Femur (tissue), 1 donor: ENCODE measurements at regions not wholly inside any gene's neighbourhood (a gene's known extent, or its start where the extent isn't known, plus 50 kb on each side); places are given as distances from the start of the nearest gene placed in this dataset.

ENCODE experiments used
- DNase-seq: peaks from one replicate; pipeline ENCODE4 v3.0.0-alpha.2; 2017

DNA sequence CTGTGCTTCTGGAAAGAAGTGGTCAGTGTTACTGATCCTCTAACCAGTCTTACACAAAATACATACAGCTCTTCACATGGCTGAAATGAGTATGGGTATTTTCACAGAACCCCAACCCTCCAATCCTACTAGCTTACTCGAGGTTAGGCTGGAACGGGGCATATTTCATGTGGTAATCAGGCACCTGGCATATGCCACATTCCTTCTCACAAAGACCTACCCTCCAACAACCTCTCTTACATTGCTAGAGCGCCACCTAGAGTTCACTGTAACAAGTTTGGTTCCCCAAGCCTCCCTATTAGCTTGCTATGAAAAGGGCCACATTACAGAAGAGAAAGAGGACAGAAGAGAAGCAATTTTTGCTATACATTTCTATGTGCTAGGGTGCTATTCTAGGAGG is 597.3 kb downstream of the PRELID2 start:
- no peak for DNase-seq

- no peak for DNase-seq
These were observed 598.2 kb downstream of the PRELID2 start for GRCh38 chr5:145236983-145237382.

GRCh38 chr5:145236127-145236526 is 599.0 kb downstream of the PRELID2 start:
- no peak for DNase-seq

DNA sequence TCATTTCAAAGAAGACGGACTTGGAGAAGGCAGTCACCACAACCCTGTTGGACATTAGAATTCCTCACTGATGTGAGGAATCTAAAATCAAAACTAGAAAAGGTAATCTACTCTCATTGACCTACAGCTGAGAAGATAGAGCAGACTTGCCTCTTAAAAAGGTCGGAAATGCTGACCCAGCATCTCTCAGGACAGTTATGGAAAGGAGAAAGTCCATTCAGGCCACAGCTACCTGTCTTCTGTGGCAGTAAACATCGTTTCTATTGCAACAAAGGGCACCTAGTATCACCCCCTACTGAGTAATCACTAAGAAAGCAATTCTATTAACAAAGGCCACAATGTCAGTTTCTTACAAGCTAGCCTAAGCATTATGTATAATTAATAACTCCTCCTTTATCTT is 601.7 kb downstream of the PRELID2 start:
- DNase-seq = no peak

DNA sequence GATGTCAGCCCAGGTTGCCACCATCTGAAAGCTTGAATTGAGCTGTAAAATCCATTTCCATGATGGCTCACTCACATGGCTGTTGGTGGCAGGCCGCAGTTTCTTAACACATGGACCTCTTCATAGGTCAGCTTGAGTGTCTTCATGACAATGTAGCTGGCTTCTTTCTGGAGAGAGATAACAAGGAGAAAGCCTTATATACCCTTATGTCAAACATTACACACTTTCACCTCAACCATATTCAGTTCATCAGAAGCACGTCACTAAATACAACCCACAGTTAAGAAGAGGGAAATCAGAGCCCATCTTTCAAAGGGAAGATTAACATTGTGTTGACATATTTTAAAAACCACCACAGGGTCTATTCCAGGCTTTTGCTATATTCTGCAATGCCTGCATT is 604.4 kb downstream of the PRELID2 start:
- DNase-seq = no peak

DNA sequence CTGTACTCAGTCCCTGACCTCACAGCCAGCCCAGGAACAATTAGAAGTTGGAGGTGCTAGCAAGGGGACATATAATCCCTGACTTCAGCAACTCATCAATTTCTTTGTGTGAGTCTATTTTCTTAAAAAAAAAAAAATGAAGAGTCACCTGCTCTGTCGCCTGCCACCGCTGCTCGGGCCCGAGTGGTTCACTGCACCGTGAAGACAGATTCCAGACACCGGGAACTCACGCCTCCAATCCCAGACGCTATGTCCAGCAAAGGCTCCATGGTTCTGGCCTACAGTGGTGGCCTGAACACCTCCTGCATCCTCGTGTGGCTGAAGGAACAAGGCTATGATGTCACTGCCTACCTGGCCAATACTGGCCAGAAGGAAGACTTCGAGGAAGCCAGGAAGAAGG is 606.6 kb downstream of the PRELID2 start:
- no peak for DNase-seq

- no peak for DNase-seq
These were observed 607.3 kb downstream of the PRELID2 start for GRCh38 chr5:145227881-145228280.

DNA sequence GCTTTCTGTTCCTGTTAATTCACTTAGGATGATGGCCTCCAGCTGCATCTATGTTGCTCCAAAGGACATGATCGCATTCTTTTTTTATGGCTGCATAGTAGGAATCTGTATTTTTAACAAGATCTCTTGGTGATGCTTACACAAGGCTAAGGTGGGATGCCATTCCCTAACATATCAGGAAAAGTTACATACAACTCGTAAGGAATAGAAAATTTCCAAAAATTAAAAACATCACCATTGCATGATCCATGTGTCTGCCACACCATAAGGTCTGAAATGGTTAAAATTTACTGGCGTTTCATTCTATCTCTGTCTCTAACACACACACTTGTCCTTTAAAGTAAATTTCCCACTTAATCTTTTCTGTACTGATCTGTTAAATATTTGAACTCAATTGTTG is 608.4 kb downstream of the PRELID2 start:
- no peak for DNase-seq

DNA sequence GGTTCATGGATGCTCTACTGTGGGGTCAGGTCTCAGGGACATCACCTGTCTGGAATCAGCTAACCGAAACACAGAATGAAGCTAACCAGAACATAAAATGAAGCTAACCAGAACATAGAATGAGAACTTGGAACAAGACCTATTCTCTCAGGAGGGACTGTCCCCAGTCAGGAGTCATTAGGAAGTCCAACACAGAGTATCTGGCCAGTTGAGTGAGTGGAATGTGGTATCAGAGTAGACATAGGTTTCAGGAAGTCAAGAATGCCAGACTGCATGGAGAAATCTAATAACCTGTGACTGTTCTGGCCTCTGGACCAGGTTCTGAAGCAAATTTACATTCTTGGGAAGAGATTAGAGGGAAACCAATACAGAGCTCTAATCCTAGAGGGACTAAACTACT is 609.6 kb downstream of the PRELID2 start:
- no peak for DNase-seq

- no peak for DNase-seq
These were observed 611.6 kb downstream of the PRELID2 start for GRCh38 chr5:145223582-145223981.

GRCh38 chr5:145222622-145223021 is 612.5 kb downstream of the PRELID2 start:
- DNase-seq = no peak

DNA sequence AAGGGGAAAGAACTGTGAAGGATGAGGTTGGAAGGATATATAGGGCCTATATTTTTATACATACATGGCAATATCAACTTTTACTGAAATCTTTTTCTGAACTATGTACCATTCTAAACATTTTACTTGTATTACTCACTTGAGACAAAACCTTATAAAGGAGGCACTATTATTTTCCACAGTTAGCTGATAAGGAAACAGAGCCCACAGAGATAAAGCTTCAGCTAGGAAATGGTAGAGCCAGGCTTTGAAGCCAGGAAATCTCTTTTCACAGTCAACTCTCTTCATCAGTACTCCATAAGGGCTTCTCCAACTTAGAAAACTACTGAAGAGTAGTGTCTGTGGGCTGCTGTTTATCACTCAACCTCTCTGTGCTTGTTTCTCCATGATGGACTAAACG is 613.7 kb downstream of the PRELID2 start:
- no peak for DNase-seq

DNA sequence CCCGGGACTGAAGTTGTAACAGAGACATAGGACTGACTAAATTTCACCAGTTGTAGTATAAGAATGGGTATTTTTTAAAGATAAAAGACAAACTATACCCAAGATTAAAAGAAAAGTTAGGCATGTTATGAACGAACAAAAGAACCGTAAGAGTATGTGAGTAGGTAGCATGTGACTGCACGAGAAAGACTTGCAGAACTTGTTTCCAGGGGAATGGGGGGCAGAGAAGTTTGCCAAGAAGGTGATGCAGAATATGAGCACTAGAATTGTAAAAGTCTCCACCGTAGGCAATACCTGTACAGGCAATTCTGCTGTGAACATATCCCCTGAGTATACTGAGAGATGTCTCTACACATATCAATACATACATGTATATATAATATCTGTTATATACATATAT is 614.7 kb downstream of the PRELID2 start:
- no peak for DNase-seq

GRCh38 chr5:145218982-145219381 is 616.2 kb downstream of the PRELID2 start:
- no peak for DNase-seq

DNA sequence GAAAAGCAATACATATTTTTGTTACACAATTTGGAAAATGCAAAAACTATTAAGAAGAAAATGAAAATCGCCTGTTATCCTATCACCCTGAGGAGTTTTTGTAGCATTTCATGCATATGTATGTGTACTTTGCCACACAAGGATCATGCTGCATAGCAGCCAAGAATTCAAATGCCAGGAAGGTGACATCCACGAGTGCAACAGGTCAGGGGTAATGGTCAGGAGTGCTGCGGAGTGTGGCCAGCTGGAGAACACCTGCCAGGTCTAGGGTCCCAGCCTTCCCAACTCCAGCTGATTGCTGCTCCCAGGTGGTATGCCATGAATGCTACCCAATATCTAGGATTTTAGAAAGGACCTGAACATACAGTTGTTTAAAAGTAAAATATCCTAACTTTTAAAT is 617.1 kb downstream of the PRELID2 start:
- DNase-seq = no peak

GRCh38 chr5:145210020-145210419 is 625.1 kb downstream of the PRELID2 start:
- DNase-seq = no peak

DNA sequence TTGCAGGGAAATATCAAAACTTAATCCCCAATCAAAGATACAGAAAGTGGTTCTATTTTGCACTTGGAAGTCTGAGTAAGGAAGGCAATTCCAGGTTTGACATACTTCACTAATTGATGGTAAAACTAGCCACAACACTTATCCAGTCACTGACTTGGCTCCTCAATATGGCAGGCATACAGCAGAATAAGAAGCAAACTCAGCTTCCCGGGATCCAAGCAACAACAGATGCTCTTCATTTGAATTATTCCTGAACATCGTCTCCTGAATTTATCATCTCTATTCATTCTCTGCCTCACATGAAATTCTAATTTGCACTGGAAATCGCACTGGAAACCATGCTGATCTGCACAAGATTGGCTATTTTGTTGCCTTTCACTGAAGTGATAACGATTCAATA is 629.6 kb downstream of the PRELID2 start:
- DNase-seq = no peak

- DNase-seq = no peak
These were observed 630.4 kb downstream of the PRELID2 start for GRCh38 chr5:145204743-145205142.

DNA sequence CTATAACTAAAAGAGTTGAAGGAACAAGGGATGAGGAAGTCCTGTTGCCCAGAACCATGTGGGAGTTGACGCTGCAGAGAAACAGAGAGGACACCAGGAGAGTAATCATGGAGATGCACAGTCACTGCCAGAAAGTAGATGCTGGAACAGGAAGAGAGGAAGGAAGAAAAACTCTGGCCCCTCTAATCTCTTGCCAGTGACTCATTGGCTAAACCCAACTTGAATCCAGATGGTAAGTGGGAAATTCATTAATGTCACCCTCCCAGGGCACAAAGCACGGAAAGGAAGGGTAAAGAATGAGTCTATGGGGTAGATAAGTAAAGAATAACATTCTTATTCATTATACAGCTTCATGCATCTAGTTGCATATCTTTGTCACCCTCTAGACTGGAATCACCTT is 631.9 kb downstream of the PRELID2 start:
- DNase-seq = no peak

- no peak for DNase-seq
These were observed 636.4 kb downstream of the PRELID2 start for GRCh38 chr5:145198525-145199260.

DNA sequence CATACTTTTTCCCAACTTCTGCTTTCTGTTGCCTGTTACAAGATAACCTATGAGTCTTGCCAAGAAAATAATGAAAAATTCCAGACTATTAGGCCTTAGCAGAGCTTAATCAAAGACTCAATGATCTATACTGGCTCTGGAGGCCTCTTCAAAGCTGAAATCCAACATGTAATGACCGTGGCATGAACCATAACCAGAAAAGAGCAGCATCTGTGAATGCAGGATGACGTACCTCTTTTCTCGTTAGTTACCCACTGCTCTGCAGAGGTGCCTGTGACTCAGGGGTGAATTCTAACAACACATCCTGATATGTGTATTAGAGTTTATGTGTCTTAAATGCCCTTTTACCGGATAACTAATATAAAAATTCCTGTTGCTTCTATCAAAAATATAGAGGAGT is 645.4 kb downstream of the PRELID2 start:
- DNase-seq = no peak

GRCh38 chr5:145180371-145180770 is 654.8 kb downstream of the PRELID2 start:
- DNase-seq = no peak

DNA sequence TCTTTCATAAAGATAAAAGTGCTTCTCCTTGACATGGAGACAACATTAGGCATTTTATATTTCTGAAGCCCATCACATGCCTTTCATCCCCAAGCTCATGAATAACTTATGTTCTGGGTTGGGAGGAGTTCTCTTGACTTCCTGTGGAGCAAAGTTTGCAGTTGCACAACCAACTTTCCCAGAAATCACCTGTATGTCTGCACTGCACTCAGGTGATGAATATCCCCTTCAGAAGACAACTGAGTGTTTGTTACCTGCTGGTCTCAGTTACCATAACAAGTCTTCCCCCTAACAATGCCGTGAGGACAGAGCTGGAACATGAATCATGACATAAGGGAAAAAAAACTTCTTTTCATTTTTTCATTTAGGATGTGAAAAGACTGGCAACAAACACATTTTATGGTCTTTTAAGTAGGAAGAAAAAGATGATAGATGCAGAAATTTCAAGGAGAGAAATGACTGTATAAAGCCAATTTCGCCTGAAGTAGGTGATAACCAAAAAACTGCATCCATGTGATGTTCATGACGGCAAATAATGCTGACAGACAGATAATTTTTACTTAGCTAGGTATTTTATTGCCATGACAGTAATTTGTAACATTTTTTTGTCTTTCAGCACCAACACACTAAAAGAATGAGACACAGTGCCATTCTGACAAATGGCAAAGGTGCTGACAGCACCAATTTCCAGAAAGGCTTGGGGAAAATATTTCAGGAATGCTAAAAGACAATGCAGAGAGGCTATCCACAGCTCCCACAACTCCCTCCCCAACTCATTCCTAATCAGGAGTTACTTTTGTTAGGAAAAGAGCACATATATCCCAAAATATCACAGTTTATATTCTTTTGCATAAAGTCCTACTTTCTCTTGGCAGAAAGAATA is 656.3 kb downstream of the PRELID2 start:
- DNase-seq = no peak

GRCh38 chr5:145176041-145176440 is 659.1 kb downstream of the PRELID2 start:
- DNase-seq = no peak
